ENCODE measurements at regions not wholly inside any gene's neighbourhood (a gene's known extent, or its start where the extent isn't known, plus 50 kb on each side); places are given as distances from the start of the nearest gene placed in this dataset.

DNA sequence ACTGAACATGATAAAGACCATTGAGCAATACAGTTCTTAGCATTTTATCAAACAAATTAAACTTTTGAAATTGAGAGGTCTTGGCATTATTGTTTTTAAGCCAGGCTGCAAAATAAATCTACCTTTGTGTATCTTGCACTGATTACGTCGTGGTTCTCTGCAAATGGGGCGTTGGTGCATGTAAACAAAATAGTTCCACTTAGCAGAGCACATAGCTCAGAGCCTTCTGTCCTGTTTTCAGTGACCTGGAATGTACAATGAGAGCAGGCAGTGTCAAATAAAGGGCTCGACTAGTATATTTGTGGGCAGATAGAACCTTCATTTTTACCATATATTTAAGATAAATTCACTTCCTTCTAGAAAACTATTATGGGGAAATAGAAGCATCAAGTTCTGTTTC is 333.9 kb upstream of the SMIM30 start:
- TF ChIP-seq, protein P1, sequence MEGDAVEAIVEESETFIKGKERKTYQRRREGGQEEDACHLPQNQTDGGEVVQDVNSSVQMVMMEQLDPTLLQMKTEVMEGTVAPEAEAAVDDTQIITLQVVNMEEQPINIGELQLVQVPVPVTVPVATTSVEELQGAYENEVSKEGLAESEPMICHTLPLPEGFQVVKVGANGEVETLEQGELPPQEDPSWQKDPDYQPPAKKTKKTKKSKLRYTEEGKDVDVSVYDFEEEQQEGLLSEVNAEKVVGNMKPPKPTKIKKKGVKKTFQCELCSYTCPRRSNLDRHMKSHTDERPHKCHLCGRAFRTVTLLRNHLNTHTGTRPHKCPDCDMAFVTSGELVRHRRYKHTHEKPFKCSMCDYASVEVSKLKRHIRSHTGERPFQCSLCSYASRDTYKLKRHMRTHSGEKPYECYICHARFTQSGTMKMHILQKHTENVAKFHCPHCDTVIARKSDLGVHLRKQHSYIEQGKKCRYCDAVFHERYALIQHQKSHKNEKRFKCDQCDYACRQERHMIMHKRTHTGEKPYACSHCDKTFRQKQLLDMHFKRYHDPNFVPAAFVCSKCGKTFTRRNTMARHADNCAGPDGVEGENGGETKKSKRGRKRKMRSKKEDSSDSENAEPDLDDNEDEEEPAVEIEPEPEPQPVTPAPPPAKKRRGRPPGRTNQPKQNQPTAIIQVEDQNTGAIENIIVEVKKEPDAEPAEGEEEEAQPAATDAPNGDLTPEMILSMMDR (IDR thresholded peaks at IDR 0.05), result no peak
- no peak for TF ChIP-seq EZH2 (IDR thresholded peaks at IDR 0.05)
